ENCODE measurements at regions not wholly inside any gene's neighbourhood (a gene's known extent, or its start where the extent isn't known, plus 50 kb on each side); places are given as distances from the start of the nearest gene placed in this dataset.
"Not testable (repeated sequence)": the region's sequence is repeated elsewhere in the genome, so short reads cannot be mapped to it uniquely, and the experiment has no call there.

DNA sequence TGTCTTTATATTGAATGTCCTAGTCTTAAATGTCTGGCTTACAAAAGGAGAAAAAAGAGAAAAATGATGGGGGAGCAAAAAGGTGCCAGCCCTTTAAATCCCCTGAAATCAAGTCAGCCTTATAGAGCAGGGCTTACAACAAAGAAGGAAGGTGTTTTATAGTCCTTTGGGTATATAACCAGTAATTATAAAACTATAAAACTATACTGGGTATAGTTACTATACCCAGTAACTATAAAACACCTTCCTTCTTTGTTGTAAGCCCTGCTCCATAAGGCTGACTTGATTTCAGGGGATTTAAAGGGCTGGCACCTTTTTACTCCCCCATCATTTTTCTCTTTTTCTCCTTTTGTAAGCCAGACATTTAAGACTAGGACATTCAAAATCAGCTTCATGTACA, 598.0 kb upstream of the SEMA6D start:
- no peak overlapping the region for H3K4me2 ChIP-seq (ENCODE audit: low read length)
- H3K4me3 ChIP-seq (ENCODE audit: low read length): no peak overlapping the region
- H3K36me3 ChIP-seq (ENCODE audit: insufficient read depth, low read length): no peaks in the 10 kb centered on the region
- H3K9me3 ChIP-seq (replicated peaks; ENCODE audit: low read length): no peaks in the 10 kb centered on the region
- no peaks in the 10 kb centered on the region for H3K27me3 ChIP-seq (ENCODE audit: control insufficient read depth, insufficient read depth, low read length)
- H3K9ac ChIP-seq (ENCODE audit: low read depth, low read length): no peak overlapping the region
- no peaks in the 10 kb centered on the region for H3K4me1 ChIP-seq (ENCODE audit: control insufficient read depth, insufficient read depth, low read length)

DNA sequence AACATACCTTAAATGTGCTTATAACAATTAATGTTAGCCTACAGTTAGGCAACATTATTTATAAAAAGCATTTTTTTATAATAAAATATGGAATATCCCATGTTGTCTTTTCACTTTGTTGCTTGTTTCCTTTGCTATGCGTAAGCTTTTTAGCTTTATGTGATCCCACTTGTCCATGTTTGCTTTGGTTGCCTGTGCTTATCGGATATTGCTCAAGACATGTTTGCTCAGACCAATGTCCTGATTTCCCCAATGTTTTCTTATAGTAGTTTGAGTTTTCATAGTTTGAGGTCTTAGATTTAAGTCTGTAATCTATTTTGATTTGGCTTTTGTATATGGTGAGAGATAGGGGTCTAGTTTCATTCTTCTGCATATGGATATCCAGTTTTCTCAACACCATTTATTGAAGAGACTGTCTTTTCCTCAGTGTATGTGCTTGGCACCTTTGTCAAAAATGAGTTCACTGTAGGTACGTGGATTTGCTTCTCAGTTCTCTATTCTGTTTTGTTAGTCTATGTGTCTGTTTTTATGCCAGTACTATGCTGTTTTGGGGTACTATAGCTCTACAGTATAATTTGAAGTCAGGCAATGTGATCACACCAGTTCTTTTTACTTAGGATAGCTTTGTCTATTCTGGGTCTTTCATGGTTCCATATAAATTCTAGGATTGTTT, 592.7 kb upstream of the SEMA6D start:
- Histone ChIP-seq H3K9ac (ENCODE audit: low read depth, low read length) (no peak overlapping the region), H3K27me3 (ENCODE audit: control insufficient read depth, insufficient read depth, low read length) (no peaks in the 10 kb centered on the region), H3K4me1 (ENCODE audit: control insufficient read depth, insufficient read depth, low read length) (no peaks in the 10 kb centered on the region)

DNA sequence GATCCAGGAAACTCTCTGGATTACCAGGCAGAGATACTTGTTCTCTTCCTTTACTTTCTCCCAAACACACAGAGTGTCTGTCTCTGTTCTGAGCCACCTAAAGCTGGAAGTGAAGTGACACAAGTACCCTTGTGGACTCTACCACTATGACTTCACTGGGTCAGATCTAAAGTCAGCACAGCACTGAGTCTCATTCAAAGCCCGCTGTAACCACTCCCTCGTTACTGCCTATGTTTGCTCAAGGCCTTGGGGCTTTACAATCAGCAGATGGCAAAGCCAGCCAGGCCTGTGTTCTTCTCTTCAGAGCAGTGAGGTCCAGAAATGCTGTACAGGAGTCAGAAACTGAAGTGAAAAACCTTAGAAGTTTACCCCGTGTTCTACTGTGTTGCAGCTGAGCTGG, 588.3 kb upstream of the SEMA6D start:
- no peak overlapping the region for H3K4me3 ChIP-seq (ENCODE audit: low read length)
- no peaks in the 10 kb centered on the region for H3K36me3 ChIP-seq (ENCODE audit: insufficient read depth, low read length)
- H3K4me1 ChIP-seq (ENCODE audit: control insufficient read depth, insufficient read depth, low read length): no peaks in the 10 kb centered on the region
- no peaks in the 10 kb centered on the region for H3K9me3 ChIP-seq (replicated peaks; ENCODE audit: low read length)
- no peak overlapping the region for H3K9ac ChIP-seq (ENCODE audit: low read depth, low read length)
- no peak overlapping the region for H3K4me2 ChIP-seq (ENCODE audit: low read length)
- H3K27me3 ChIP-seq (ENCODE audit: control insufficient read depth, insufficient read depth, low read length): no peaks in the 10 kb centered on the region

More for the DNA sequence above, 592.7 kb upstream of the SEMA6D start:
- Histone ChIP-seq H3K4me3 (ENCODE audit: low read length) (no peak overlapping the region), H3K36me3 (ENCODE audit: insufficient read depth, low read length) (no peaks in the 10 kb centered on the region), H3K4me2 (ENCODE audit: low read length) (no peak overlapping the region), H3K9me3 (replicated peaks; ENCODE audit: low read length) (no peaks in the 10 kb centered on the region)

DNA sequence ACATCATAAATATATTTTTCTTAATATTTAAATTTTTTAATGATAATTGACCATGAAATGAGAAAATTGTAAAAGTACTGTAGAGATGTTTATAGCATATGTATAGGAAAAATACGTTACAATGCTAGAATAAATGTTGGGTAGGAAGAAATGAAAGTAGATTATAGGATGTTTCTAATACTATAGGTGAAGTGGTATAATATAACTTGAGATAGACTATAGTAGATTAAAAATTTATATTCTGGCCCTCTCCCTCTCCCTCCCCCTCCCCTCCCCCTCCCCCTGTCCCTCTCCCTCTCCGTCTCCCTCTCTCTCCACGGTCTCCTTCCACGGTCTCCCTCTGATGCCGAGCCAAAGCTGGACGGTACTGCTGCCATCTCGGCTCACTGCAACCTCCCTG, 585.9 kb upstream of the SEMA6D start:
- not testable (repeated sequence) for H3K27me3 ChIP-seq (ENCODE audit: control insufficient read depth, insufficient read depth, low read length); H3K9ac ChIP-seq (ENCODE audit: low read depth, low read length); H3K9me3 ChIP-seq (replicated peaks; ENCODE audit: low read length); H3K4me1 ChIP-seq (ENCODE audit: control insufficient read depth, insufficient read depth, low read length); H3K4me2 ChIP-seq (ENCODE audit: low read length); H3K4me3 ChIP-seq (ENCODE audit: low read length); H3K36me3 ChIP-seq (ENCODE audit: insufficient read depth, low read length)

DNA sequence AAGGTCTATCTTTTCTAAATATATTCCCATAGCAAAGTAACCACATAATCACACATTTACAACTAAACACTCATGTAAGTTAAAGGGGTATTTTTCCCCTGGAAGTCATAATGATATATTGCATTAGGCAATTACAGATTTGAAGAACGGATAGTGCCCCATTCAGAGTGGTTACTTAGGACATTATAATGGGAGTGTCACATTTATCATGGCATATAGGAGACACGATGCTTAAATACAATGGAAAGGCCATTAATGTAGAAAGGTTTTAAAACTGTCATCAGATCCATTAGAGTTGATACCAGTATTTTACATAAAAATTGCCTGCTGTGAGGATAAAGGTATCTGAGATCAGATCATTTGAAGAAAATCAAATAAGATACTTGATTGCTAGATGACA, 582.0 kb upstream of the SEMA6D start:
- H3K4me2 ChIP-seq (ENCODE audit: low read length): no peak overlapping the region
- H3K36me3 ChIP-seq (ENCODE audit: insufficient read depth, low read length): no peaks in the 10 kb centered on the region
- no peaks in the 10 kb centered on the region for H3K9me3 ChIP-seq (replicated peaks; ENCODE audit: low read length)
- no peaks in the 10 kb centered on the region for H3K4me1 ChIP-seq (ENCODE audit: control insufficient read depth, insufficient read depth, low read length)
- H3K9ac ChIP-seq (ENCODE audit: low read depth, low read length): no peak overlapping the region
- no peaks in the 10 kb centered on the region for H3K27me3 ChIP-seq (ENCODE audit: control insufficient read depth, insufficient read depth, low read length)
- no peak overlapping the region for H3K4me3 ChIP-seq (ENCODE audit: low read length)

DNA sequence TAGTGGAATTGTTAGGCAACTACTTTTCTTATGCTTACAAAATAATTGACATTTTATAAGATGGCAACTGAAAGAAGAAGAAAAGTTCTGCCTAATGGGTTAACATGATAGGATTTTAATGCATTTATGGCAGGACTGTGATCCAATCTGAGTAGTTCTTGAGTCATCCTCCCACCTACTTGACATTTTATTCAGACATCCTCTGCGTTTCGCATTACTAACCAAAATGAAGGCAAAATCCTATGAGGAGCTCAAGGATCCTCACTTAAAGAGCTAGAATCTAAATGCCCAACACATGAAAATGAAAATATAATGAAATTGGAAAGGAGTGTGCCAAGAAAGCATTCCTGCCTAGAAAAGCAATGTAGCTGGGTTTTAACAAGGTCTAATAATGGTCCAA, 581.1 kb upstream of the SEMA6D start:
- H3K4me1 ChIP-seq (ENCODE audit: control insufficient read depth, insufficient read depth, low read length): no peaks in the 10 kb centered on the region
- no peak overlapping the region for H3K4me2 ChIP-seq (ENCODE audit: low read length)
- H3K9ac ChIP-seq (ENCODE audit: low read depth, low read length): no peak overlapping the region
- no peaks in the 10 kb centered on the region for H3K9me3 ChIP-seq (replicated peaks; ENCODE audit: low read length)
- H3K4me3 ChIP-seq (ENCODE audit: low read length): no peak overlapping the region
- H3K36me3 ChIP-seq (ENCODE audit: insufficient read depth, low read length): no peaks in the 10 kb centered on the region
- no peaks in the 10 kb centered on the region for H3K27me3 ChIP-seq (ENCODE audit: control insufficient read depth, insufficient read depth, low read length)

DNA sequence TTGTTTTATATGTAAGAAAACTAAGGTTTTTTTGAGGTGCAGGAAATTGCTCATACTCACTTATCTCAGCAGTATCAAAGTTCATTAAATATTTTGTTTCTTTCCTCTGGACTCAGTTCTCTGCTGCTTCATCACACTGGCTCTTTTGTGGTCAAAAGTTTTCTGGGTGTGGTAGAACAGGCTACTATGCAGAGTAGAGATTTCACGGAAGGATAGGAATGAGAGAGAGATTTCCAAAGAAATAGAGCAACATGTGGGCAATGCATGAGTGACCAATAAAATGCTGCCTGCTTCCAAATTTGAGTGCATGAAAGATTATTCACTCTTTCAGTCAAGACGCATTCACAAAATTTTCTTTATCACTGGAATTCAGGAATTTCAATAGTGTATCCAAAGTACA, 577.3 kb upstream of the SEMA6D start:
- H3K4me1 ChIP-seq (ENCODE audit: control insufficient read depth, insufficient read depth, low read length): no peaks in the 10 kb centered on the region
- no peak overlapping the region for H3K9ac ChIP-seq (ENCODE audit: low read depth, low read length)
- no peak overlapping the region for H3K4me3 ChIP-seq (ENCODE audit: low read length)
- H3K9me3 ChIP-seq (replicated peaks; ENCODE audit: low read length): no peaks in the 10 kb centered on the region
- no peaks in the 10 kb centered on the region for H3K27me3 ChIP-seq (ENCODE audit: control insufficient read depth, insufficient read depth, low read length)
- no peaks in the 10 kb centered on the region for H3K36me3 ChIP-seq (ENCODE audit: insufficient read depth, low read length)
- H3K4me2 ChIP-seq (ENCODE audit: low read length): no peak overlapping the region

DNA sequence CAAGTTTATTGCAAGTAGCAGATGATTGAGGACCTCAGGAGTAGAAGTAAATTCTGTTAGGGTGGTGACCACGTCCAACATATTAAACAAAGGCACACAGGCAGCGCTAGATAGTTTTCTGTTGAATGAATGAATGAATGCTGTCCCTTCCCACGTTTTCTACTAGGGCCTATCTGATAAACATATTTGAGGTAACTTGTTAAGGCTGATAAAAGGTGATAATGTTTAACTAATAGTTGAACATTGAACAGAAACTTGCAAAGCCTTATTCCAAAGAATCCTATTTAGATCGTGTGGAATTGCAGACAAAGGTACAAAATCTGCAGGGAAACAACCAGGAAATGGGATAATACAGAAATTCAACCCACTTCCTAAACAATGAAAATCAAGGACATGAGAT, 559.5 kb upstream of the SEMA6D start:
- Histone ChIP-seq H3K9me3 (replicated peaks; ENCODE audit: low read length) (no peaks in the 10 kb centered on the region), H3K27me3 (ENCODE audit: control insufficient read depth, insufficient read depth, low read length) (no peaks in the 10 kb centered on the region), H3K4me2 (ENCODE audit: low read length) (no peak overlapping the region), H3K4me3 (ENCODE audit: low read length) (no peak overlapping the region), H3K9ac (ENCODE audit: low read depth, low read length) (no peak overlapping the region), H3K4me1 (ENCODE audit: control insufficient read depth, insufficient read depth, low read length) (no peaks in the 10 kb centered on the region), H3K36me3 (ENCODE audit: insufficient read depth, low read length) (no peaks in the 10 kb centered on the region)

DNA sequence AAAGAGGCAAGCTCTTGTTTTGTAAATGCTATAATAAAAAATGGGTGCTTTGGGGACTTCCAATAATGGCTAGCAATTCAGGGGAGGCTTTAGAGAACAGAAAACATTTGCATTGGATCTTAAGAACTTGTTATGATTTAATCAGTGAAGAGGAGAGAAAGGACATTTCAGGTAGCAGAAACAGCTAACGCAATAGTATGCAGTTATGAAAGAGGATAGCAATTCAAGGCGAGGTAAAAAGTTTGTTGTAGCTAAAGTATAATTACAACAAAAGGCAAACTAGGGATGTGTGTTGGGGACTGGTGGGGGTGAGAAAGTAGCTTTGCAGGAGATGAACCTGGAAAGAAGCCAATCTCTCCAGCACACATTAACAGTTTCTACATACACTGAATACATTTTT, 558.7 kb upstream of the SEMA6D start:
- Histone ChIP-seq H3K9ac (ENCODE audit: low read depth, low read length) (no peak overlapping the region), H3K36me3 (ENCODE audit: insufficient read depth, low read length) (no peaks in the 10 kb centered on the region), H3K9me3 (replicated peaks; ENCODE audit: low read length) (no peaks in the 10 kb centered on the region), H3K4me2 (ENCODE audit: low read length) (no peak overlapping the region), H3K4me1 (ENCODE audit: control insufficient read depth, insufficient read depth, low read length) (no peaks in the 10 kb centered on the region), H3K27me3 (ENCODE audit: control insufficient read depth, insufficient read depth, low read length) (no peaks in the 10 kb centered on the region), H3K4me3 (ENCODE audit: low read length) (no peak overlapping the region)

DNA sequence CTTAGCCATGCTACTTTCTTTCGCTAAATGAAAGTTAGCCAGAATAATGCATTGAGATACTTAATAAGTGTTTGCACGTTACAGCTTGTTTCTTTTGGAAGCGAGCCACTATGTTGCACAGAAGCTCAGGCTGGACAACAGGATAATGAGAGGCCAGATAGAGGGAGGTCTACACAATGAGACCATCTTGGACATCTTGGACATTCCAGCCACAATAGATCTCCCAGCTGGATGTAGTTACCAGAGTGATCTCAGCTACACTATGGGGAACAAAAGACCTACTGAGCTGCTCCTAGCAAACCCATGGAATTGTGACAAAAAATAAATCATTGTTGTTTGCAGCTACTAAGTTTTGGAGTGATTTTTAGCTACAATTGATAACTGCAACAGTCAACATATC, 540.1 kb upstream of the SEMA6D start:
- Histone ChIP-seq H3K4me3 (ENCODE audit: low read length) (no peak overlapping the region), H3K9me3 (replicated peaks; ENCODE audit: low read length) (no peaks in the 10 kb centered on the region), H3K4me2 (ENCODE audit: low read length) (no peak overlapping the region), H3K9ac (ENCODE audit: low read depth, low read length) (no peak overlapping the region), H3K36me3 (ENCODE audit: insufficient read depth, low read length) (no peaks in the 10 kb centered on the region), H3K27me3 (ENCODE audit: control insufficient read depth, insufficient read depth, low read length) (peaks cover 11% of the 10 kb centered on the region), H3K4me1 (ENCODE audit: control insufficient read depth, insufficient read depth, low read length) (no peaks in the 10 kb centered on the region)

DNA sequence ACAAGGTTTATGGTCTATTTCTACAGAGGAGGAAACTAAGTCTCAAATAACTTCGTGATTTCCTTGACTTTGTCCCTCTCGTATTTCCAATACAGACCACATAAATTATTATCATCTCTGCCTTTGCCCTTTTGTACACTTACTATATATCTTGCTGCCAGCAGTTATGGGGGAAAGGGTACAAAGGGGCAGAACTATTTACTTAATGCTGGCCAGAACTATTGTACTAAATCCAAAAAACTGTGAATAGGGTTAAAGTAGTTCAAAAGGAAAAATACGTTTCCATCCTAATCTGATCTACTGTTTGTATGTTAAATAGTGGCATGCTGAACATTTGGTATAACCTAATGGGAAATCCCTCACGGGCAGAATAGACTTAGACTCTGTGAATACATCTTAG, 537.3 kb upstream of the SEMA6D start:
- Histone ChIP-seq H3K9ac (ENCODE audit: low read depth, low read length) (no peak overlapping the region), H3K4me3 (ENCODE audit: low read length) (no peak overlapping the region), H3K4me1 (ENCODE audit: control insufficient read depth, insufficient read depth, low read length) (peaks cover 8% of the 10 kb centered on the region), H3K36me3 (ENCODE audit: insufficient read depth, low read length) (no peaks in the 10 kb centered on the region), H3K9me3 (replicated peaks; ENCODE audit: low read length) (no peaks in the 10 kb centered on the region), H3K4me2 (ENCODE audit: low read length) (no peak overlapping the region), H3K27me3 (ENCODE audit: control insufficient read depth, insufficient read depth, low read length) (peaks cover 38% of the 10 kb centered on the region)

DNA sequence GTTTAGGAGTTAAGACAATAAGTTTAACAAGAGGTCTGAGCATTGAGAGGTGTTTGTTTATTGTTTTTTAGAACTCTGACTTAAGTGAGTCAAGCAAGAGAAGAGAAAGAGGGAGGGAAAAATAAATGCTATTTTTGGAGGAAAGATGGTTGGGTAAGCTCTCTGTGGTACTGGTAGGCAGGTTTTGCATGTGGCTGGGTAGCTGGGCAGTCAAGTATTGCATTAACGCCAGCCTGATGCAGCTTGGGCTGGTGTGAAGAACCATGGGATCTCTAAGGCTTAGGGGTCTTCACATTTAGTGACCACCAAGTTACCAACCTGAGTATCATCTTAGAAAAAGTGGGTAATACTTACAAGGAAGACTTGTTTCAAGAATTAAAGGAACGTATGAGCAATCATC, 534.5 kb upstream of the SEMA6D start:
- peaks cover 47% of the 10 kb centered on the region for H3K27me3 ChIP-seq (ENCODE audit: control insufficient read depth, insufficient read depth, low read length)

More for the DNA sequence above, 534.5 kb upstream of the SEMA6D start:
- Histone ChIP-seq H3K4me3 (ENCODE audit: low read length) (no peak overlapping the region), H3K9ac (ENCODE audit: low read depth, low read length) (no peak overlapping the region), H3K36me3 (ENCODE audit: insufficient read depth, low read length) (no peaks in the 10 kb centered on the region), H3K9me3 (replicated peaks; ENCODE audit: low read length) (no peaks in the 10 kb centered on the region), H3K4me2 (ENCODE audit: low read length) (no peak overlapping the region), H3K4me1 (ENCODE audit: control insufficient read depth, insufficient read depth, low read length) (peaks cover 10% of the 10 kb centered on the region)

Data from skeletal muscle satellite cell (primary cell).